Endothelial cell of umbilical vein (primary cell): ENCODE measurements at regions not wholly inside any gene's neighbourhood (a gene's known extent, or its start where the extent isn't known, plus 50 kb on each side); places are given as distances from the start of the nearest gene placed in this dataset.

Experiments
- BruUV-seq: library from RNA; stranded (reverse); fragments of 400-500 nt; replicated peaks from 2 replicates; lab custom pipeline; 2021; lab: Mats Ljungman, UMichigan
- CTCF ChIA-PET: fragments of 300-600, 350-600 bp; sonication (Branson Sonifier 250); formaldehyde crosslinking; loops from one replicate; lab custom pipeline; 2021; ENCODE audit warnings: antibody characterized with exemption, inconsistent platforms; lab: Charles Lee
- POLR2A ChIA-PET: fragments of 300-600, 350-600 bp; sonication (Branson Sonifier 250); formaldehyde crosslinking; loops from one replicate; lab custom pipeline; 2021; ENCODE audit warnings: antibody characterized with exemption, inconsistent platforms; lab: Charles Lee
- DNase-seq: peaks from one replicate; pipeline ENCODE4 v3.0.0-alpha.2; 2011; ENCODE audit warnings: low read depth, low spot score
- FAIRE-seq: peaks from 2 replicates; lab custom pipeline; 2011; peaks lifted over from hg19 to GRCh38; lab: Jason Lieb, UNC
- H2AFZ ChIP-seq: 2 replicates; pipeline ENCODE4 v1.6.0; 2012; ENCODE audit warnings: low read depth, low read length, control low read depth, inconsistent platforms
- H3K27ac ChIP-seq: 2 replicates; pipeline ENCODE4 v1.5.1; 2011; ENCODE audit warnings: low read depth, mild to moderate bottlenecking, control low read depth, low read length, moderate library complexity; ENCODE audit not compliant: insufficient read depth
- H3K27me3 ChIP-seq, 2 experiments: 2 replicates each; pipeline versions ENCODE4 v1.6.0 to v1.6.1; 2011; ENCODE audit warnings: low read length in 2 of 2, mixed read lengths in 1 of 2; ENCODE audit not compliant: control insufficient read depth in 2 of 2, insufficient read depth in 2 of 2
- H3K36me3 ChIP-seq, 2 experiments: 2 replicates in 1 of 2; 3 replicates in 1 of 2; pipeline ENCODE4 v1.5.1; 2011; ENCODE audit warnings: low read length in 2 of 2, mild to moderate bottlenecking in 1 of 2, moderate library complexity in 1 of 2; ENCODE audit not compliant: control insufficient read depth in 2 of 2, insufficient read depth in 2 of 2; ENCODE audit errors: extremely low read depth in 1 of 2
- H3K4me1 ChIP-seq: 3 replicates; pipeline ENCODE4 v1.5.1; 2011; ENCODE audit warnings: mild to moderate bottlenecking, low read length; ENCODE audit not compliant: control insufficient read depth, insufficient read depth; ENCODE audit errors: extremely low read depth
- H3K4me2 ChIP-seq: 2 replicates; pipeline ENCODE4 v1.6.1; 2011; ENCODE audit warnings: low read length, control low read depth, mixed read lengths; ENCODE audit not compliant: insufficient read depth
- H3K4me3 ChIP-seq, 3 experiments: fragments of 200-600 bp in 1 of 3; sonication (generic), shearing (Covaris generic) in 1 of 3; replicated peaks in 1 of 3; 2 replicates each; pipeline ENCODE4 v1.5.1; 2011 to 2016; ENCODE audit warnings: control low read depth in 3 of 3, low read length in 3 of 3, mild to moderate bottlenecking in 2 of 3, inconsistent platforms in 1 of 3, low read depth in 1 of 3, moderate library complexity in 1 of 3; ENCODE audit not compliant: insufficient read depth in 1 of 3
- H3K79me2 ChIP-seq: 2 replicates; pipeline ENCODE4 v1.6.0; 2012; ENCODE audit warnings: low read length, inconsistent platforms; ENCODE audit not compliant: control insufficient read depth, insufficient read depth
- H3K9ac ChIP-seq: replicated peaks from 2 replicates; pipeline ENCODE3; 2011; ENCODE audit warnings: low read length, control low read depth; ENCODE audit not compliant: insufficient read depth; ENCODE audit errors: extremely low read depth
- H3K9me1 ChIP-seq: replicated peaks from 3 replicates; pipeline ENCODE4 v1.6.0; 2011; ENCODE audit warnings: mild to moderate bottlenecking, low read length; ENCODE audit not compliant: control insufficient read depth, insufficient read depth; ENCODE audit errors: extremely low read depth
- H3K9me3 ChIP-seq: replicated peaks from 2 replicates; pipeline ENCODE4 v1.5.1; 2012; ENCODE audit warnings: low read length, inconsistent platforms; ENCODE audit not compliant: control insufficient read depth, insufficient read depth
- H4K20me1 ChIP-seq: replicated peaks from 2 replicates; pipeline ENCODE3; 2011; ENCODE audit warnings: mild to moderate bottlenecking, low read length; ENCODE audit not compliant: control insufficient read depth, insufficient read depth; ENCODE audit errors: extremely low read depth
- CTCF ChIP-seq, 2 donors: IDR thresholded peaks; 1 replicate in 1 of 2; 2 replicates in 1 of 2; pipeline ENCODE4 v1.5.1; 2011; ENCODE audit warnings: low read length in 2 of 2, mild to moderate bottlenecking in 2 of 2, moderate library complexity in 2 of 2, control low read depth in 1 of 2, inconsistent platforms in 1 of 2, low read depth in 1 of 2; ENCODE audit not compliant: insufficient read depth in 1 of 2; ENCODE audit errors: extremely low read depth in 1 of 2
- EZH2 ChIP-seq: IDR thresholded peaks from 2 replicates; pipeline ENCODE4 v1.6.1; 2012; ENCODE audit warnings: borderline replicate concordance, low read depth, mild to moderate bottlenecking, moderate library complexity, low read length, inconsistent platforms; ENCODE audit not compliant: severe bottlenecking
- FOS ChIP-seq: IDR thresholded peaks from 2 replicates; pipeline ENCODE4 v1.6.1; 2011; ENCODE audit warnings: mild to moderate bottlenecking, low read length, moderate library complexity, borderline replicate concordance; ENCODE audit not compliant: insufficient read depth
- GATA2 ChIP-seq: IDR thresholded peaks from 2 replicates; pipeline ENCODE4 v1.7.0; 2011; ENCODE audit warnings: low read depth, mild to moderate bottlenecking, moderate library complexity, mixed read lengths, low read length; ENCODE audit not compliant: insufficient read length, insufficient read depth
- JUN ChIP-seq: IDR thresholded peaks from 2 replicates; pipeline ENCODE4 v1.6.1; 2011; ENCODE audit warnings: borderline replicate concordance, low read depth; ENCODE audit not compliant: insufficient read length, insufficient read depth
- MAX ChIP-seq: IDR thresholded peaks from 2 replicates; pipeline ENCODE4 v1.6.1; 2011; ENCODE audit not compliant: insufficient read depth, insufficient read length
- MYC ChIP-seq: IDR thresholded peaks from one replicate; pipeline ENCODE4 v1.6.1; 2011; ENCODE audit warnings: mild to moderate bottlenecking, low read depth, low read length
- POLR2A ChIP-seq: IDR thresholded peaks from 2 replicates; pipeline ENCODE4 v1.6.1; 2012; ENCODE audit warnings: low read depth, mild to moderate bottlenecking, control low read depth, low read length
- POLR2AphosphoS5 ChIP-seq: IDR thresholded peaks from 2 replicates; pipeline ENCODE4 v1.6.1; 2012; ENCODE audit warnings: low read depth, mild to moderate bottlenecking, control low read depth, low read length, moderate library complexity; ENCODE audit not compliant: insufficient read depth
- dilution Hi-C: fragments of 300-500 bp; cut with MboI; formaldehyde crosslinking; loops from one replicate; pipeline ENCODE4 v1.15.0; 2019; ENCODE audit warnings: low sequenced_read_pairs; ENCODE audit not compliant: extremely low pct_ligation_motif_present
- intact Hi-C: fragments of 100-400 bp; cut with micrococcal nuclease; formaldehyde crosslinking; loops from one replicate; pipeline ENCODE4 v1.10.0; 2022

GRCh38 chr2:221810245-221810644 lies 238.1 kb upstream of the EPHA4 start:
- FAIRE-seq (no peak), DNase-seq (no peak)
- ChIA-PET CTCF (no interaction called here), POLR2A (no interaction called here)
- Histone ChIP-seq H4K20me1 (no peaks in the 10 kb centered on the region), H3K27me3 (no peaks in the 10 kb centered on the region), H3K9ac (no peak overlapping the region), H3K4me1 (no peaks in the 10 kb centered on the region), H3K79me2 (no peaks in the 10 kb centered on the region), H3K9me3 (no peaks in the 10 kb centered on the region), H3K4me2 (no peak overlapping the region), H2AFZ (no peak overlapping the region), H3K4me3 (no peak overlapping the region), H3K9me1 (no peaks in the 10 kb centered on the region), H3K36me3 (no peaks in the 10 kb centered on the region), H3K27ac (no peak overlapping the region)
- intact Hi-C loops (no loop called here), dilution Hi-C loops (no loop called here)
- no peak for TF ChIP-seq POLR2AphosphoS5
- no peak for TF ChIP-seq JUN
- TF ChIP-seq GATA2: no peak
- no peak for TF ChIP-seq MAX
- TF ChIP-seq MYC: no peak
- TF ChIP-seq FOS: no peak
- no peak for TF ChIP-seq EZH2
- TF ChIP-seq POLR2A: no peak
- TF ChIP-seq CTCF (IDR thresholded peaks at IDR 0.05; ENCODE audit: extremely low read depth in 1 of 2, insufficient read depth in 1 of 2, low read depth in 1 of 2, low read length in 2 of 2): no peak
- BruUV-seq: no TSS peak
